Body of pancreas (tissue), 4 donors: ENCODE measurements at regions not wholly inside any gene's neighbourhood (a gene's known extent, or its start where the extent isn't known, plus 50 kb on each side); places are given as distances from the start of the nearest gene placed in this dataset.

Experiments used
- ATAC-seq: fragments of 150-250 bp; one replicate; pipeline ENCODE4 v1.9.1; 2016
- DNase-seq, 4 donors: peaks; one replicate each; pipeline ENCODE4 v3.0.0-alpha.2; 2019
- H3K27ac ChIP-seq, 4 donors: fragments of 200-600 bp; sonication (generic); 1 replicate in 3 of 4; 2 replicates in 1 of 4; pipeline versions ENCODE4 v1.5.1 to v1.6.1; 2016 to 2019; ENCODE audit warnings: mild to moderate bottlenecking in 1 of 4, mixed read lengths in 1 of 4, moderate library complexity in 1 of 4
- H3K27me3 ChIP-seq, 2 donors: fragments of 200-600 bp; sonication (generic); one replicate each; pipeline ENCODE4 v1.6.0; 2016; ENCODE audit warnings: mild to moderate bottlenecking in 1 of 2
- H3K36me3 ChIP-seq, 2 donors: fragments of 200-600 bp; sonication (generic); replicated peaks in 1 of 2; 2 replicates each; pipeline ENCODE4 v1.5.1; 2016; ENCODE audit warnings: low read depth in 2 of 2; ENCODE audit not compliant: insufficient read depth in 1 of 2
- H3K4me1 ChIP-seq: fragments of 200-600 bp; sonication (generic); one replicate; pipeline ENCODE4 v1.6.0; 2016
- H3K4me3 ChIP-seq, 2 donors: fragments of 200-600 bp; sonication (generic); 1 replicate in 1 of 2; 2 replicates in 1 of 2; pipeline ENCODE4 v1.5.1; 2016 to 2019
- H3K9me3 ChIP-seq, 3 donors: fragments of 200-600 bp; sonication (generic); 1 replicate in 2 of 3; 2 replicates in 1 of 3; pipeline ENCODE4 v1.5.1; 2016
- POLR2A ChIP-seq, 3 donors: fragments of 450-650 bp; IDR thresholded peaks; one replicate each; pipeline ENCODE4 v1.6.1; 2016; ENCODE audit warnings: antibody characterized with exemption in 3 of 3, mild to moderate bottlenecking in 2 of 3
- WGBS, 2 donors: methylation state at CpG; one replicate each; pipeline ENCODE4 v1.1.5; 2017; 5-methylcytosine and 5-hydroxymethylcytosine counted together
- intact Hi-C: fragments of 100-400 bp; cut with DNase I; formaldehyde crosslinking; loops from one replicate; pipeline ENCODE4 v1.15.1; 2023
- TF ChIP-seq, protein P1 (sequence below), 7 experiments: fragments of 450-650 bp in 4 of 7; fragments of 200-600 bp in 3 of 7; sonication (generic) in 3 of 7; IDR thresholded peaks; one replicate each; pipeline ENCODE4 v1.5.1; 2016 to 2019; ENCODE audit warnings: antibody characterized with exemption in 7 of 7

DNA sequence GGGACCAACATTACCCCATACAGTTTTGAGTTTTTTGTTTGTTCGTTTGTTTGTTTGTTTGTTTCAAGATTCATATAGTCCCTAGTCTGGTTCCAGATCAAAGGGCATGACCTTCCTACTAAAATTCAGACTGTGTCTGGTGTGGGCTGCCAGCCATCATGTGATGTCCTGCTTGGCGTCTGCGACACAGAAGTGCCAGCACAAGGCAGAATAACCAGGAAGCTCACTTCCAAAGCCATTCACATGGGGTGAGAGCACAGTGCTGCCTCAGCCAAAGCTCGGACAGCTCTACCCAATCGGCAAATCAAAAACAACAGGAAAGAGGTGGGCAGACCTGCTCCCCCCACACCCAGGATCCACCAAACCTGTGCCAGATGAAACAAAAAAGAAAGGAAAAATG lies 142.6 kb upstream of the THBS1 start:
- Histone ChIP-seq H3K36me3 (no peaks in the 10 kb centered on the region), H3K4me1 (no peaks in the 10 kb centered on the region), H3K27ac (no peak overlapping the region), H3K9me3 (no peaks in the 10 kb centered on the region), H3K27me3 (no peaks in the 10 kb centered on the region), H3K4me3 (no peak overlapping the region)
- no peak for ATAC-seq
- peak in 1 of 4 donors; percentile 50 for DNase-seq
- intact Hi-C loops, result no loop called here
- TF ChIP-seq, protein P1, sequence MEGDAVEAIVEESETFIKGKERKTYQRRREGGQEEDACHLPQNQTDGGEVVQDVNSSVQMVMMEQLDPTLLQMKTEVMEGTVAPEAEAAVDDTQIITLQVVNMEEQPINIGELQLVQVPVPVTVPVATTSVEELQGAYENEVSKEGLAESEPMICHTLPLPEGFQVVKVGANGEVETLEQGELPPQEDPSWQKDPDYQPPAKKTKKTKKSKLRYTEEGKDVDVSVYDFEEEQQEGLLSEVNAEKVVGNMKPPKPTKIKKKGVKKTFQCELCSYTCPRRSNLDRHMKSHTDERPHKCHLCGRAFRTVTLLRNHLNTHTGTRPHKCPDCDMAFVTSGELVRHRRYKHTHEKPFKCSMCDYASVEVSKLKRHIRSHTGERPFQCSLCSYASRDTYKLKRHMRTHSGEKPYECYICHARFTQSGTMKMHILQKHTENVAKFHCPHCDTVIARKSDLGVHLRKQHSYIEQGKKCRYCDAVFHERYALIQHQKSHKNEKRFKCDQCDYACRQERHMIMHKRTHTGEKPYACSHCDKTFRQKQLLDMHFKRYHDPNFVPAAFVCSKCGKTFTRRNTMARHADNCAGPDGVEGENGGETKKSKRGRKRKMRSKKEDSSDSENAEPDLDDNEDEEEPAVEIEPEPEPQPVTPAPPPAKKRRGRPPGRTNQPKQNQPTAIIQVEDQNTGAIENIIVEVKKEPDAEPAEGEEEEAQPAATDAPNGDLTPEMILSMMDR (IDR thresholded peaks at IDR 0.05), result no peak
- TF ChIP-seq POLR2A (IDR thresholded peaks at IDR 0.05), result peak in 1 of 3 donors; percentile 23
- 64 to 66% methylated on average over 5 of the region's 5 CpGs for WGBS, 2 donors

- Histone ChIP-seq H3K4me1 (no peaks in the 10 kb centered on the region), H3K27me3 (no peaks in the 10 kb centered on the region), H3K9me3 (no peaks in the 10 kb centered on the region), H3K4me3 (no peak overlapping the region), H3K36me3 (no peaks in the 10 kb centered on the region), H3K27ac (no peak overlapping the region)
- intact Hi-C loops, result no loop called here
- ATAC-seq (no peak), DNase-seq (peak in 1 of 4 donors; percentile 30)
- TF ChIP-seq POLR2A (IDR thresholded peaks at IDR 0.05), result no peak
- TF ChIP-seq, protein P1 (IDR thresholded peaks at IDR 0.05), result peak in 4 of 7 experiments; percentile 18 to 36 (median 28)
- WGBS, 2 donors, result 86 to 89% methylated on average over 9 of the region's 9 CpGs
Observed at GRCh38 chr15:39438799-39439592, 141.9 kb upstream of the THBS1 start.

DNA sequence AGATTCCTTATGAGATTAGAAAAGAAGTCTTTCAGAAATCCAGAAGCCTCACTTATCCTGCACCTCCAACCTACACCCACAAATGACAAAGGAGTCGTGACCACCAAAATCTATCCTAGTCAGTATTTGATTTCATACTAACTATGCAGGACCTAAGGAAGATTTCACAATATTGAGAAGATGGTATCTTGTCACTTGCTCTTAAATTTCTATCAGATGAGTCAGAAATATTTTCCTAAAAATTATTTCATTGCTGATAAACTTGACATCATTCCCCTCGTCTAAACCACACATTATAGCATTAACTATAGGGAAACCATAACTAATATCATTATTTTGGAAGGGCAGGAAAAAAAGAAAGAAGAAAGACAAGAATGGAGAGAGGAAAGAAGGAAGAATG lies 138.0 kb upstream of the THBS1 start:
- no peak overlapping the region for H3K4me3 ChIP-seq
- no peaks in the 10 kb centered on the region for H3K4me1 ChIP-seq
- H3K36me3 ChIP-seq, result no peaks in the 10 kb centered on the region
- H3K9me3 ChIP-seq, result no peaks in the 10 kb centered on the region
- 78% methylated on average over 2 of the region's 2 CpGs for WGBS, 2 donors
- DNase-seq, result no peak
- no peak for TF ChIP-seq POLR2A (IDR thresholded peaks at IDR 0.05)
- TF ChIP-seq, protein P1 (IDR thresholded peaks at IDR 0.05), result no peak
- ATAC-seq, result no peak
- H3K27me3 ChIP-seq, result no peaks in the 10 kb centered on the region
- no peak overlapping the region for H3K27ac ChIP-seq
- intact Hi-C loops, result no loop called here

- intact Hi-C loops, result no loop called here
- 90 to 92% methylated on average over 4 of the region's 4 CpGs for WGBS, 2 donors
- TF ChIP-seq, protein P1 (IDR thresholded peaks at IDR 0.05), result no peak
- no peak for TF ChIP-seq POLR2A (IDR thresholded peaks at IDR 0.05)
- Histone ChIP-seq H3K4me1 (peaks cover 6% of the 10 kb centered on the region), H3K27me3 (no peaks in the 10 kb centered on the region), H3K9me3 (no peaks in the 10 kb centered on the region), H3K36me3 (no peaks in the 10 kb centered on the region), H3K27ac (no peak overlapping the region), H3K4me3 (no peak overlapping the region)
- ATAC-seq (no peak), DNase-seq (no peak)
Observed at GRCh38 chr15:39443659-39444219, 137.1 kb upstream of the THBS1 start.
